GM21528 (cell line): ENCODE measurements at regions not wholly inside any gene's neighbourhood (a gene's known extent, or its start where the extent isn't known, plus 50 kb on each side); places are given as distances from the start of the nearest gene placed in this dataset.

Experiments
- ATAC-seq: cut with Tn5 transposase; IDR thresholded peaks from one replicate; pipeline ENCODE4 v1.9.1; 2021; ENCODE audit warnings: mild to moderate bottlenecking, moderate library complexity; ENCODE audit not compliant: unreplicated experiment, low FRiP score

DNA sequence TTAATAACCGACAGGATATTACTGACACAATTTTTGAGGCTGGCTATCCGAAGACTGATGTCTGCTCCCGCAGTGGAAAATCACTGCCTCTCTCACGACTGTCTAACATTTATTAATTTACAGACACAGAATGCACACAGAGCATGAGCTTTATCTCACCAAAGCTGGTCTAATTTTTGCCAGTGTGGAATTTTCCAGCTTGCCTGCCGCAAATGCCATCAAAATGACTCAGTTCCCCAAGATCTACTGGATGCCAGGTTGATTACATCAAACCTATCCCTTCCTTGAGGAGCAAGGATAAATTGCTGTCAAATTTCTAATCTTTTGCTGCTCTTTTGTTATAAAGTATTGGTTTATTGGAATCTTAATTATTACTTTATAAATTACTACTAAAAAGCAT, 1775.1 kb upstream of the PCDH20 start:
- ATAC-seq: no peak

DNA sequence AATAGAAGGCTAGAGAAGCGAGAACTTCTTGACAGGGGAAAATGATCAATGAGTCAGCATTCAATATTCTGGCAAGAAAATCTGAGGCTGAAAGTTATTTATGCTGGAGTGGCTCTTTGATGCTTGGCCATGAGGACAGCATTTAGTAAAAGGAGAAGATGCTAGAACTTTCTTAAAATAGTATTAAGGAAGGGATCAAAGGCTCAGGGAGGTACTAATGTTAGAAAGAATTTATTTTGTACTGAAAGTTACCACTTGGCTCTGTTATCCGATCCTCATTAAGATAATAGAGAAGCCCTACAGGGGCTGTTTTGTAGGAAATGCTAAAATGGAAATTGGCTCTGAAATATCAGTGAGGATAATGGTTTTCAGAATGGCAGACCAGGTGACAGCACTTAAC, 1774.6 kb upstream of the PCDH20 start:
- ATAC-seq: no peak

DNA sequence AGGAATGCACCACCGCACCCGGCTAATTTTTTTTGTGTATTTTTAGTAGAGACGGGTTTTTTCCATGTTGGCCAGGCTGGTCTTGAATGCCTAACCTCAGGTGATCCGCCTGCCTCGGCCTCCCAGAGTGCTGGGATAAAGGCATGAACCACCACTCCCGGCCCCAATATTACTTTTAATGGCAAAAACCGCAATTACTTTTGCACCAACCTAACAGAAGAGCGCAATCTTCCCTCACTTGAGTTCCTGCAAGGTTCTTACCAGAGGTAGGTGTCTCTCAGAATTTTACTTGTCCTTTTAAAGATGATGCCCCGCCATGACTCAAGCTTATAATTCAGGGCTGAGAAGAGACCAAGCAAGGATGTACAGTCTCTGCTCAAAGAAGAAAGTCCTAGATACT, 1774.1 kb upstream of the PCDH20 start:
- no peak for ATAC-seq

DNA sequence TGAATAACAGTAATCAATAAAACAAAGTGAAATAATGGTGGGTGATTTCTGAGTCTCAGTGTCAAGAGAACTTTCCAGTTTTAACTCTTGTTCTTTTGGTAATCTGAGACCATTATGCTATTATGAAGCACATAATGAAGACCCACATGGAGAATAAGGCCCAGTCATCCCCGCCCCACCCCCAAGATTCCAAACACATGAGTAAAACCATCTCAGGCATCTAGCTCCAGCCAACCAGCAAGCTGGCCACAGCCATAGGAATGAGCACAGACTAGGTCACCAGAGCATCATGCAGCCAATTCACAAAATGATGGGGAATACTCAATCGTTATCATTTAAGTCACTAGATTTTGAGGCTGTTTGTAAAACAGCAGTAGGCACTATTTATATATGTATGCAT, 1769.0 kb upstream of the PCDH20 start:
- ATAC-seq: no peak

DNA sequence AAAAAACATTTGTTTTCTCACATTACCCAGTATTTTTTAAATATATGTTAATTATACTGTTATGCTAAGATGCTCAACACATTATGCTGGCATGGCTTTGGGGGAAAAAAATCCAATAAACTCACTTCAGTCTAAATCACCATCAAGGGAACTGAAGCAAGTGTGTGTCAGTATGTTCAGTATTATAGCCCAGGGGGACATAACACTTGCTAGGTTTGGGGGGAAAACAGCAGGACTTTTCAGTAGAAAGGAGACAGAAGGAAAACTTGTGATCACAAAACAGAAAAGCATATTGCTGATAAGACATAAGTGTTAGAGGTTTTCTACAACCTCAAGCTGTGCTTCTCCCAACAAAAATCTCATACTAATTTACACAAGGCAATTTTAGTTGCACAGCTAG, 1759.9 kb upstream of the PCDH20 start:
- ATAC-seq: no peak

DNA sequence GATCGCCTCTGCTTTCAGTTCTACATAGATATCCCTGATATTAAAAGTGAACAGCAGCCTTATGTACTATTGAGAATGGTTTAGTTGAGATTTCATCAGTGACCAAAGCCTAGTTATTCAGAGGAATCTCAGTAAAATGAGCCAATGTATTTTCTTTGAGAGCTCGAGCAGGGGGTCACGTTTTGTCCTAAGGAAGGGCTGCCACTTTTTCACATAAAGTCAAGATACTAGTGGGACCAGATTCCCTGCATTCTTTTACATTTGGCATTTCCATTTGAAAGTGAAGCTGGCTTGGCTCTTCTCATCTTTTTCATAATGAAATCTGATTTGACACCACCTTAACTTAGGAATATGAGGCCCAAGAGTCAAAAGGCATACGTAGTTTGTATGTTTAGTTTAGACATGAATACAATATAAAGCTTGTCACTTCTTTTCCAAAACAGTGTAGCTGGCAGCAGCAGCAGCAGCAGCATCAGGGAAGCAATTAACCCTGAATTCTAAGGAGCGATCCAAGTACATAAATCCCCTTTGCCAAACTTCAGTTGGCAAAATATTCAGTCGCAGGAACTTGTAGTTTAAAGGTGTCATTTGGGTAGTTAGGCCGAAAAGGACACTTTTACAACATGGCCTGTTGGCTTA, 1752.2 kb upstream of the PCDH20 start:
- ATAC-seq: no peak

DNA sequence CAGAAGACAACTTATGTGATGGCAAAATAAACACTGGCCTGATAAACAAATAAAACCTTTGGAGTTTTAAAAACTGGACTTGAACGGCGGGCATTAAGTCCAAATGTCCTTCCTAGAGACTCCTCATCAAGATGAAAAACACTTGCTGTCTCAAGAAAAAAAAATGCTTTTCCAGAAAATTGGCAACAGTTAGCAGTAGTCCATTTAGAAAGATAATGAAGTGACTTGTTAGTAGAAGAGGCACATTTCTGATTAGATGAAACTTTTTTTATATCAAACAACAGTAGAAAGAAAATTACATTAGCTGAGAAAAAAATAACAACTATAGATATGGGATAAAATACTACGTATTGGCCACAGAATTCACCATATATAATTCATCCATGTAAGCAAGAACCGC, 1750.7 kb upstream of the PCDH20 start:
- ATAC-seq: no peak

DNA sequence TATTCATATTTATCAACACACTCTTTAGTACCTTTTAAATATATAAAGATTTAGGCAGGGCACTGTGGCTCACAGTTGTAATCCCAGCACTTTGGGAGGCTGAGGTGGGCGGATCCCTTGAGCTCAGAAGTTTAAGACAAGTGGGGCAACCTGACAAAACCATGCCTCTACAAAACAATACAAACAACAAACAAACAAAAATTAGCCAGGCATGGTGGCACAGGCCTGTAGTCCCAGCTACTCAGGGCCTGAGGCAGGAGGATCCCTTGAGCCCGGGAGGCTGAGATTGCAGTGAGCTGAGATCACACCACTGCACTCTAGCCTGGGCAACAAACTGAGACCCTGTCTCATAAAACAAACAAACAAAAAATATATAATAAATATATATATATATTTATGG, 1748.3 kb upstream of the PCDH20 start:
- ATAC-seq: no peak

DNA sequence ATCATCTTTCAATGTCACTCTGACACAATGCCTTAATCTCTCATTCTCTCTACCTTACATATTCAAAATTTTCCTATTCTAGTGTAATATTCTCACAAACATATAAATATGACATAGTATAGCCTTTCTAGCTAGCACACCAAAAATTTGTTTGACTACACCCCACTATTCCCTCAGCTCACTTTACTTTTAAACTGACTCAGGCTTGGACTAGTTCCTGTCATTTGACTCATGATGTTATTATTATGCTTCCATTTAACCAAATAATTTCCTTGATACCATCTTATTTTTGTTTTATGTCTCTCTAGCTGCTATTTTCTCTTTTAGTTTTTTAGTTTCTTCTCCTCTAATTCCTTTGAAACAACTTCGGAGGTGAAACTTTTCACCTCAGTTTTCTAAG, 1745.6 kb upstream of the PCDH20 start:
- no peak for ATAC-seq

DNA sequence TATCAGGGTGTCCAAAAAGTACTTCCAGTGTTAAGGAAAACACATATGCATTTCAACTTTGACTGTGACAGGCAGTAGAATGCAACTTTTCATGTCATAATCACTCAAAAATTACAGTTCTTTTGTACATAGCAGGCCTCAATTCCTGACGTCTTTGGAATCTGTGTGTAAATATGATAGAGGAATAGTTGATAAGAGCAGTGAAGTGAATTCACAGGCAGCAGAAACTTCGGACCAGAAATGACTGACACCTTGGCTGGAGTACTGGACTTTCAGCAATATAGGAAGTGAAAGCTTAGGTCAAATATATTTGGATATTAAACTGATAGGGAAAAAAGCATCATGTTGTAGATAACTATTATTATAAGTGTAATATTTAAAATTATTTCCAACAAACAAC, 1741.2 kb upstream of the PCDH20 start:
- ATAC-seq: no peak

DNA sequence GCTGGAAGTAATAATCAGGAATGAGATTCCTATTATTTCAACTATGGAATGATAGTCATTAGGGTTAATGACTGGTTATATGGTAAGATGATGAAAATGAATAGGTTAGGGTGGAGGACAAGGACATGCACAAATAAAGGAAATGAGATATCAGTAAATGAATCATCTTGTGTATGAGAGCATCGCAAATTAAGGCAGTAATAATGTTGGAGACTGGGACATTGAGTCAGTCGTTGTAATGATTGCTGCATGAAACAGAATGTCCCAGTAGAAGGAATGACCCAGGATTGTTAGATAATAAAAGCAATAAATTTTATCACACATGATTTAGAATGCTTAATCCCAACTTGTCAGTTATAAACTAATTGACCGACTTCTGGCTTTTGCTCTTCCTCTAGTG, 1733.7 kb upstream of the PCDH20 start:
- ATAC-seq: no peak

DNA sequence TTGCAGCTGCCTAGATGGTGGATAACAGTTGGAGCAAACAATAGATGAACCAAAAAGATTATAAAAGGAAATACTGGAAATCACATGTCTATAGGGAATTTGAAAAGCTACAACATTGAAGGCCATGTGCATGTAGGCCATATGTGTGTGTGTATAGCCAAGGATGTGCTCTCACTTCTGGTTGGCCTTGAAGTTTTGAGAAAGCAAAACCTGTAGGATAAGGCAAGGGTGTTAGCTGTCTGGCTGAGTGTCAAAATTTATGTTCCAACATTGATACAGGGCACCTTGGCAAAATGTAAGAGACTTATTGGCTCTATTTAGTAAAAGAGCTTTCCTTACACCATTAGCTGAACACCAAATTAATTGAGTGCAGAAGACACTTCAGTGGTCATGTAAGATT, 1723.6 kb upstream of the PCDH20 start:
- no peak for ATAC-seq

DNA sequence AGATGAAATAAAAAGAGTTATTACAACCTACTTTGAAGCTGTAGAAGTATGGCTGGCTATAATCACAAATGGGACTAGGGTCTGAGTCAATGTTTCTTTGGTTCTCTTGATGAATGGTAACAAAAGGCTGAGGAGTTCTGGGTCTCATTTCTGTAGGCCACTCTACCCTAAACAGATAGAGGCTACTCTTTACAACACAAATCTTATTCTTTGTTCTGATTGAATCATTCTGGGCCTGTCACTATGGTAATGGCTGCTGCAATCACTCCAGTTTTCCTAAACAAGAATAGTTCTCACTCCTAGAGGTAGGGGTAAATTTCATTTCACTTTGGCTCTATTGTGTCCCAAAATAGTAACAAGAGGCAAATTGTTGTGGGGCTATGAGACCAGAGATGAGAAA, 1714.3 kb upstream of the PCDH20 start:
- ATAC-seq: no peak

DNA sequence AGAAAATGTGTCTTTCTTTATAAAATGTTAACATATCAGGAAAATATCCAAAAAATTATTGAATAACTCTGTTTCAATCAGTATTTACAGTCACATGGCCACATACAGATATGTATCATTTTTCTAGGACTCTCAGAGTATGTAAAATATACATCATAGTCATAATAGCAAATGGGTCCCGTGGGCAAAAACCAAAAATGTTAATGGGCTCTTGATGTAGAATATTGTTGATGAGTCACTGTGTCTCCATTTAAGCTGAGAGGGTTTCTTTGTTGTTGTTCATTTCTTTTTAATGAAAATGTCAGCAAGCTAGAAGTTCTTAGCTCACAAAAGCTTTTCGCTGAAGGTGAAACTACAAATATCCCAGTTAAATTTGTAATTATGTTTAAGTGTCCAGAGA, 1713.1 kb upstream of the PCDH20 start:
- no peak for ATAC-seq

DNA sequence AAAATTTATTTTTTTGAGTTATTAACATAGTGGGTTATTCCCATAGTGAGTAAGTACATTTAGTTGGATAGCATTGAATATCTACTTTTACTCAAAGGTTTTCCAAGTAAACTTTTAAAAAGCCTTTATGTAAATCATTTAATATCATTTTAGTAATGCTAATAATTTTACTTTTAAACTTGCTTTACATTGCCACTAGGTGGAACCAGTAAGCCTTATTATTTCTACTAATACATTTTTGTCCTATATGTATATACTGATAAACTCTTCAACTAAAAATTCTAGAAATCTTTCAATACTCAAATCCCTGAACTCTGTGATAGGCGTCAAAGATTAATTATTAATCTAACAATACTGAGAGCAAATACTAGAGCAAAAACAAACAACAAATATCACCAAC, 1709.2 kb upstream of the PCDH20 start:
- ATAC-seq: no peak

DNA sequence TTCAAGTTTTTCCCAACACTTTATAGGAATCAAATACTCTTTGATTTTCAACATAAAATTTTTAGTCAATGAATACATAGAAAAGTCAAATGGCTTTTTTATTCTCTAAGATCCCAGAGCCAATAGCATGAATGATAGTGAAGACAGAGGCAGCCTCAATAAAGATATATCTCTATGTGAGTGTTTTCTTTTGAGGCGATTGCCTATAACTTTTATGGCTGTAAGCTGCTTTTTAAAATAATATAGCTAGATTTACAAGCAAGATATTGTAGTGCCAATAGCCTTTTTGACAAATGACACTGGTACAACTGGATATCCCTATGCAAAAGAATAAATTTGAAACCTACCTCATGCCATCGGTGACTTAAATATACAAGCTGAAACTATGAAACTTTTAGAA, 1705.2 kb upstream of the PCDH20 start:
- no peak for ATAC-seq

DNA sequence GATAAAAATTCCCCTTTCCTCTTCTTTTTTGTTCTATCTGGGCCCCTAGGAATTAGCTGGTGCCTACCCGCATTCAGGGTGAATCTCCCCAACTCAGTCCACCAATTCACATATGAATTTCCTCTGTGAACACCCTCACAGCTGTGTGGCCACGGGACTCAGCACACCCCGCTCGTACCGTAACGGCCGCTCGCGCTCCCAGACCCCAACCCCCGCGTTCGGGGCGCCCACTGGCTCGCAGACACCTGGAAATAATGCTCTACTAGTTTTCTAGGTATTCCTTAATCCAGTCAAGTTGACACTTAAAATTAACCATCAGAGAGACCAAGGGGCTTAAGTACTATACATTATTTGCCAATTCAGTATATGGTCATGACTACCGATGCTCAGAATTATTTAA, 1702.1 kb upstream of the PCDH20 start:
- ATAC-seq: no peak

DNA sequence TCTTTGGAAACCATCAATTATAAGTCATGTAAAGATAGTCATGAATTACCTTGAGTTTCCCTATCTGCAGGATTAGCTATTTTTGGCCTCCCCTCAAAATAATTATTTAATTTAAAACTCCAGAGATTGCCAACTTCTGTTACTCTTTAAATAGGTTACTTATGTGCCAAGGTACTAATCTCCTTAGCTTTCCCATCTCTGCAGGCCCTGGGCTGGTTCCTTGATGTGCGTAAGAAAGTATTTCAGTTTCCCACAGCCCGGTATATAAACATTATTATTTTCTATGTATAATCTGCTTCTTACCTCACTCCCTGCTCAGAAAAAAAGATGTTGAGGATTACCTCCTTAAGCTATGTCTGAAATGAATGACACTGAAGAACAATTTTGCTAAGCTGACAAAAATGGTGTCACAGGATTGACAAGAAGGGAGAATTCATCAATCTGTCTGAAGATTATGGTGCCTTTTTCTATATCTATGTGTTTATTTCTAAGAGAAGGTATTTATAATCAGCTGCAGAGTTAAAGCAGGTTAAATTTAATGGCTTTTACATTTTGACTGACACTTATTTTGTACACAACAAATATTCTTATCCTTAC, 1697.2 kb upstream of the PCDH20 start:
- ATAC-seq: no peak

DNA sequence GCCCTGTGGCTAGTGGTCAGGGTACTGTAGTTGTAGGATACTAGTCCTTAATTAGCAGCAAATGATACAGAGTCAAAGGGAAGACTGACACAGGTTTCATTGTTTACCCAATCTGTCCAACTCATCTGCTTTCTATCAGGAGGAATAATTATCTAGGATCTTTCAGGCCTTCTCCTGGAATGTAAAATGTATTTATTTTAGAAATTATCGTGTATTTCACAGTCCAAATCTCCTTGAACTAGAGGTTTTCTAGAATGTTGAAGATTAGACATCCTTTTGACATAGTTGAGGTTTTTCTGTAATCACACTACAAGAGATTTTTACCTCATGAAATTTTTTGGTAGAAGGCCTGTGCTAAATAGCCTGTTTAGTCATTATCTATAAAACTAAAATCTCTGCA, 1694.8 kb upstream of the PCDH20 start:
- no peak for ATAC-seq

DNA sequence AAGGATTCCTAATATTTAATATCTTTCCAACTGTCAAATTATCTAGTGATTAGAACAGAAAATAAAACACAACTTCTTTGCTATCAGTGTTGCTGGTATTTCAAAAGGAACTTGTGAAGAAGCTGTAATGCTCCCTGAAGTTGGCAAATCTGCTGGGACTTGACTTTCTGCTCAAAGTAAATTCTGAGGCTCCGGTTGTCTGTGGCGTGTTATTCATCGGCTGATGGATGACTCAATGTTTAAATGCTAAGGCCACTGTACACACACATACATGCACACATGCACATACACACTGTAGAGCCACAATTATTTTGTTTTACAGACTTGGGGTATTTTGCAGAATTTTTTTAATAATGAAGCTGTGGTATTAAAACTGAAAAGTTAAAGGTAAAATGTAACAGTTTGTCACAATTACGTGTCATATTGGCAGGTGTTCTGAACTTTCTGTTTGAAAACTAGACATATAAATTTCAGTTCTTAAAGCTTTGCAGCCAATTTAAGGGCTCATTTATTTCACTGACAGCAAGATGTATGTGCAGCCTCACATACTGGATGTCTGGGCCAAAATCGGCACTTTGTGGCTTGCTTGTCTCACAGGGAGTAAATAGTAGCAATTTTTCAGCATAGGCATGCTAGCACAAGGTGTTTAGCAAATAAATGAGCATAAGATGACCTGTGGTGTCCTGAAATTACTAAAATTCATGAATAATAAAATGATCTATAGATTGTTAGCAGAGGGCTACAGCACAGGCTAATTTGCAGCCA, 1691.7 kb upstream of the PCDH20 start:
- no peak for ATAC-seq

DNA sequence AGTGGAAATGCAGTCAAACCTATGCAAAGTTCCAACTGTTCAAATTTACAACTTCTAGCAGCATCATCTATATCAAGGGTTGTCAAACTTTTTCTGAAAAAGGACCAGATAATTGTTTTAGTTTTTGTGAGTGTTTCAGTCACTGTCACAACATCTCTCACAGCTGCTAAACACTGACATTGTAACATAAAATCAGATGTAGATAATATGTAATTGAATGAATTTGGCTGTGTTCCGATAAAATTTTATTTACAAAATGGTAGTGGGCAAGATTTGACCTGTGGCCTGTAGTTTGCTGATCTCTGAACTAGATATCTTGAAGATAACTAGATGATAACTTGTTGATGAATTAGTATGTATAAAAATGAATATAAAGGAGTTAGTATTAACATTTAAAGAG, 1679.1 kb upstream of the PCDH20 start:
- ATAC-seq: no peak

DNA sequence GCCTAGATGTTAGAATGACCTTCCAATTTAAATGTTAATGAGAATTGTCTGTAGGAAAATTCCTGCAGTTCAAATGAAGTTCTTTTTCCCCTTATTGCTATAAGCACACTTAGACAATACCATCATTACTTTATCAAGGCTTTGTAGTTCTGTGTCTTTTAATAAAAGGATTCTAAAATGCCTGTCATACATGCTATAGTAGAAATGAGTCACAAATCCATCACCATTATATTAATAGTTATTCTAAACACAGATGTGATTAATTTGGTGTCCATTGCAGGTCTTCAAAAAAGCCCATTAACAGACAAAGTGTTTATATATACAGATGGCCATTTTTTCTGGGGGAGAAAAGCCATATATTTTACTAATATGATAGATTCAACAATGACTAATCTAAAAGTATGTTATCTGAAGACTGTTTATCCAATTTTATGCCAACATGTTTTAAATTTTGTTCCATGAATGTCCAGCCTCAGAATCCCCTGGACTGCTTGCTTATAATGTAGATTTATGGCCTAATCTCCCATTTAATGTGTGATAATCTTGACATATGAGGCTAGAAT, 1678.3 kb upstream of the PCDH20 start:
- no peak for ATAC-seq
